ENCODE measurements at regions not wholly inside any gene's neighbourhood (a gene's known extent, or its start where the extent isn't known, plus 50 kb on each side); places are given as distances from the start of the nearest gene placed in this dataset.

- Histone ChIP-seq H3K27ac (ENCODE audit: low read depth, low read length, severe bottlenecking) (no peak overlapping the region), H3K4me3 (ENCODE audit: extremely low read depth, insufficient read depth, low read length, poor library complexity, severe bottlenecking) (no peak overlapping the region), H3K36me3 (ENCODE audit: control insufficient read depth, insufficient read depth, low read length) (no peaks in the 10 kb centered on the region), H3K4me1 (ENCODE audit: control insufficient read depth, insufficient read depth, low read length, poor library complexity, severe bottlenecking) (no peaks in the 10 kb centered on the region), H3K9me3 (ENCODE audit: control insufficient read depth, low read length) (no peaks in the 10 kb centered on the region)
- 94 to 100% methylated on average over 3 of the region's 4 CpGs for WGBS, 2 experiments (ENCODE audit: insufficient coverage in 2 of 2)
Observed at GRCh38 chr6:33865478-33866077, 61.8 kb upstream of the MLN start.

- no peaks in the 10 kb centered on the region for H3K4me1 ChIP-seq (ENCODE audit: control insufficient read depth, insufficient read depth, low read length, poor library complexity, severe bottlenecking)
- H3K36me3 ChIP-seq (ENCODE audit: control insufficient read depth, insufficient read depth, low read length): no peaks in the 10 kb centered on the region
- no peak overlapping the region for H3K4me3 ChIP-seq (ENCODE audit: extremely low read depth, insufficient read depth, low read length, poor library complexity, severe bottlenecking)
- 90 to 96% methylated on average over 5 to 6 of the region's 6 CpGs for WGBS, 2 experiments (ENCODE audit: insufficient coverage in 2 of 2)
- no peaks in the 10 kb centered on the region for H3K9me3 ChIP-seq (ENCODE audit: control insufficient read depth, low read length)
- no peak overlapping the region for H3K27ac ChIP-seq (ENCODE audit: low read depth, low read length, severe bottlenecking)
Observed at GRCh38 chr6:33863723-33864440, 60.1 kb upstream of the MLN start.

GRCh38 chr6:33863084-33863483 lies 59.3 kb upstream of the MLN start:
- no peaks in the 10 kb centered on the region for H3K9me3 ChIP-seq (ENCODE audit: control insufficient read depth, low read length)
- no peak overlapping the region for H3K27ac ChIP-seq (ENCODE audit: low read depth, low read length, severe bottlenecking)
- H3K4me3 ChIP-seq (ENCODE audit: extremely low read depth, insufficient read depth, low read length, poor library complexity, severe bottlenecking): no peak overlapping the region
- 94 to 97% methylated on average over 3 to 5 of the region's 6 CpGs for WGBS, 2 experiments (ENCODE audit: insufficient coverage in 2 of 2)
- no peaks in the 10 kb centered on the region for H3K4me1 ChIP-seq (ENCODE audit: control insufficient read depth, insufficient read depth, low read length, poor library complexity, severe bottlenecking)
- no peaks in the 10 kb centered on the region for H3K36me3 ChIP-seq (ENCODE audit: control insufficient read depth, insufficient read depth, low read length)

GRCh38 chr6:33862536-33862935 lies 58.7 kb upstream of the MLN start:
- Histone ChIP-seq H3K4me3 (ENCODE audit: extremely low read depth, insufficient read depth, low read length, poor library complexity, severe bottlenecking) (no peak overlapping the region), H3K9me3 (ENCODE audit: control insufficient read depth, low read length) (no peaks in the 10 kb centered on the region), H3K36me3 (ENCODE audit: control insufficient read depth, insufficient read depth, low read length) (no peaks in the 10 kb centered on the region), H3K4me1 (ENCODE audit: control insufficient read depth, insufficient read depth, low read length, poor library complexity, severe bottlenecking) (no peaks in the 10 kb centered on the region), H3K27ac (ENCODE audit: low read depth, low read length, severe bottlenecking) (no peak overlapping the region)
- 86 to 94% methylated on average over 3 to 4 of the region's 4 CpGs for WGBS, 2 experiments (ENCODE audit: insufficient coverage in 2 of 2)

- Histone ChIP-seq H3K4me1 (ENCODE audit: control insufficient read depth, insufficient read depth, low read length, poor library complexity, severe bottlenecking) (no peaks in the 10 kb centered on the region), H3K27ac (ENCODE audit: low read depth, low read length, severe bottlenecking) (no peak overlapping the region), H3K36me3 (ENCODE audit: control insufficient read depth, insufficient read depth, low read length) (no peaks in the 10 kb centered on the region), H3K9me3 (ENCODE audit: control insufficient read depth, low read length) (no peaks in the 10 kb centered on the region), H3K4me3 (ENCODE audit: extremely low read depth, insufficient read depth, low read length, poor library complexity, severe bottlenecking) (no peak overlapping the region)
- 85 to 89% methylated on average over 2 of the region's 2 CpGs for WGBS, 2 experiments (ENCODE audit: insufficient coverage in 2 of 2)
Observed at GRCh38 chr6:33861722-33862121, 57.9 kb upstream of the MLN start.

GRCh38 chr6:33860706-33861474 lies 57.1 kb upstream of the MLN start:
- WGBS, 2 experiments (ENCODE audit: insufficient coverage in 2 of 2): 72 to 79% methylated on average over 7 of the region's 7 CpGs
- H3K36me3 ChIP-seq (ENCODE audit: control insufficient read depth, insufficient read depth, low read length): no peaks in the 10 kb centered on the region
- no peak overlapping the region for H3K4me3 ChIP-seq (ENCODE audit: extremely low read depth, insufficient read depth, low read length, poor library complexity, severe bottlenecking)
- H3K27ac ChIP-seq (ENCODE audit: low read depth, low read length, severe bottlenecking): no peak overlapping the region
- no peaks in the 10 kb centered on the region for H3K9me3 ChIP-seq (ENCODE audit: control insufficient read depth, low read length)
- no peaks in the 10 kb centered on the region for H3K4me1 ChIP-seq (ENCODE audit: control insufficient read depth, insufficient read depth, low read length, poor library complexity, severe bottlenecking)

GRCh38 chr6:33860006-33860405 lies 56.2 kb upstream of the MLN start:
- no peaks in the 10 kb centered on the region for H3K9me3 ChIP-seq (ENCODE audit: control insufficient read depth, low read length)
- H3K4me1 ChIP-seq (ENCODE audit: control insufficient read depth, insufficient read depth, low read length, poor library complexity, severe bottlenecking): no peaks in the 10 kb centered on the region

GRCh38 chr6:33858804-33859505 lies 55.2 kb upstream of the MLN start:
- Histone ChIP-seq H3K4me3 (ENCODE audit: extremely low read depth, insufficient read depth, low read length, poor library complexity, severe bottlenecking) (no peak overlapping the region), H3K27ac (ENCODE audit: low read depth, low read length, severe bottlenecking) (no peak overlapping the region), H3K9me3 (ENCODE audit: control insufficient read depth, low read length) (no peaks in the 10 kb centered on the region), H3K4me1 (ENCODE audit: control insufficient read depth, insufficient read depth, low read length, poor library complexity, severe bottlenecking) (no peaks in the 10 kb centered on the region), H3K36me3 (ENCODE audit: control insufficient read depth, insufficient read depth, low read length) (no peaks in the 10 kb centered on the region)
- WGBS, 2 experiments (ENCODE audit: insufficient coverage in 2 of 2): 88 to 89% methylated on average over 11 to 15 of the region's 16 CpGs

More at GRCh38 chr6:33860006-33860405, 56.2 kb upstream of the MLN start:
- WGBS, 2 experiments (ENCODE audit: insufficient coverage in 2 of 2): 91 to 100% methylated on average over 1 of the region's 6 CpGs
- Histone ChIP-seq H3K4me3 (ENCODE audit: extremely low read depth, insufficient read depth, low read length, poor library complexity, severe bottlenecking) (no peak overlapping the region), H3K27ac (ENCODE audit: low read depth, low read length, severe bottlenecking) (no peak overlapping the region), H3K36me3 (ENCODE audit: control insufficient read depth, insufficient read depth, low read length) (no peaks in the 10 kb centered on the region)

- no peaks in the 10 kb centered on the region for H3K4me1 ChIP-seq (ENCODE audit: control insufficient read depth, insufficient read depth, low read length, poor library complexity, severe bottlenecking)
- WGBS, 2 experiments (ENCODE audit: insufficient coverage in 2 of 2): 94 to 100% methylated on average over 2 to 5 of the region's 7 CpGs
- no peak overlapping the region for H3K27ac ChIP-seq (ENCODE audit: low read depth, low read length, severe bottlenecking)
Observed at GRCh38 chr6:33857932-33858475, 54.2 kb upstream of the MLN start.

GRCh38 chr6:33857093-33857931 lies 53.5 kb upstream of the MLN start:
- no peaks in the 10 kb centered on the region for H3K36me3 ChIP-seq (ENCODE audit: control insufficient read depth, insufficient read depth, low read length)
- H3K4me3 ChIP-seq (ENCODE audit: extremely low read depth, insufficient read depth, low read length, poor library complexity, severe bottlenecking): no peak overlapping the region
- H3K9me3 ChIP-seq (ENCODE audit: control insufficient read depth, low read length): no peaks in the 10 kb centered on the region
- WGBS, 2 experiments (ENCODE audit: insufficient coverage in 2 of 2): 83 to 86% methylated on average over 10 to 11 of the region's 15 CpGs
- H3K4me1 ChIP-seq (ENCODE audit: control insufficient read depth, insufficient read depth, low read length, poor library complexity, severe bottlenecking): no peaks in the 10 kb centered on the region
- H3K27ac ChIP-seq (ENCODE audit: low read depth, low read length, severe bottlenecking): no peak overlapping the region

More at GRCh38 chr6:33857932-33858475, 54.2 kb upstream of the MLN start:
- no peak overlapping the region for H3K4me3 ChIP-seq (ENCODE audit: extremely low read depth, insufficient read depth, low read length, poor library complexity, severe bottlenecking)
- H3K9me3 ChIP-seq (ENCODE audit: control insufficient read depth, low read length): no peaks in the 10 kb centered on the region
- no peaks in the 10 kb centered on the region for H3K36me3 ChIP-seq (ENCODE audit: control insufficient read depth, insufficient read depth, low read length)

Measured in mesodermal cell (in vitro differentiated cells).